ENCODE measurements at regions not wholly inside any gene's neighbourhood (a gene's known extent, or its start where the extent isn't known, plus 50 kb on each side); places are given as distances from the start of the nearest gene placed in this dataset.

DNA sequence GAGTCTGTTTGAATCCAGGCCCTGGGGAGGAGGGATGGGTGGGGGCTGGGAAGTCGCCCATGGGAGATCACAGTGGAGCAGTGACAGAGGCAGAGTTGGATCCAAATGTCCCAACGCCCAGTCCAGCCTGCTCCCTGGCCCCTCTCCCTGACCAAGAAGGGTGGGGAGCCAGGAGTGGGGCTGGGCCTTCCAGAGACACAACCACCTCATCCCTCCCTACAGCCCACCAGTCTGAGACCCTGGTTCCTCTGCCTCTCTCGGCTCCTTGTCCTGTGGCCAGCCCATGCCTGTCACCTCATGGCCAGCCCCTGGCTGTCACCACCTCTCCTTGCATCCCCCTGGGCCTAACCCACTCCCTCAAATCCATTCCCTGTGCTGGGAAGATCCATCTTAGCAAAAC, 71.2 kb upstream of the PRR5 start:
- TF ChIP-seq NFATC4 (CRISPR knock-in tag; IDR thresholded peaks at IDR 0.05) (no peak), NFYB (CRISPR knock-in tag; conservative IDR thresholded peaks at IDR 0.05; ENCODE audit: low read depth) (no peak), TEAD4 (CRISPR knock-in tag; IDR thresholded peaks at IDR 0.05) (no peak), NFE2L1 (CRISPR knock-in tag; IDR thresholded peaks at IDR 0.05) (no peak), SMAD4 (CRISPR knock-in tag; IDR thresholded peaks at IDR 0.05) (no peak), ZNF396 (CRISPR knock-in tag; IDR thresholded peaks at IDR 0.05; ENCODE audit: borderline replicate concordance) (no peak), ZNF317 (CRISPR knock-in tag; IDR thresholded peaks at IDR 0.05; ENCODE audit: borderline replicate concordance, low read depth) (no peak), TP53 (CRISPR knock-in tag; IDR thresholded peaks at IDR 0.05) (no peak), IRF2 (CRISPR knock-in tag; IDR thresholded peaks at IDR 0.05; ENCODE audit: borderline replicate concordance, low read depth) (no peak), ZNF138 (CRISPR knock-in tag; conservative IDR thresholded peaks at IDR 0.05) (no peak)
- TF ChIP-seq, protein P1, sequence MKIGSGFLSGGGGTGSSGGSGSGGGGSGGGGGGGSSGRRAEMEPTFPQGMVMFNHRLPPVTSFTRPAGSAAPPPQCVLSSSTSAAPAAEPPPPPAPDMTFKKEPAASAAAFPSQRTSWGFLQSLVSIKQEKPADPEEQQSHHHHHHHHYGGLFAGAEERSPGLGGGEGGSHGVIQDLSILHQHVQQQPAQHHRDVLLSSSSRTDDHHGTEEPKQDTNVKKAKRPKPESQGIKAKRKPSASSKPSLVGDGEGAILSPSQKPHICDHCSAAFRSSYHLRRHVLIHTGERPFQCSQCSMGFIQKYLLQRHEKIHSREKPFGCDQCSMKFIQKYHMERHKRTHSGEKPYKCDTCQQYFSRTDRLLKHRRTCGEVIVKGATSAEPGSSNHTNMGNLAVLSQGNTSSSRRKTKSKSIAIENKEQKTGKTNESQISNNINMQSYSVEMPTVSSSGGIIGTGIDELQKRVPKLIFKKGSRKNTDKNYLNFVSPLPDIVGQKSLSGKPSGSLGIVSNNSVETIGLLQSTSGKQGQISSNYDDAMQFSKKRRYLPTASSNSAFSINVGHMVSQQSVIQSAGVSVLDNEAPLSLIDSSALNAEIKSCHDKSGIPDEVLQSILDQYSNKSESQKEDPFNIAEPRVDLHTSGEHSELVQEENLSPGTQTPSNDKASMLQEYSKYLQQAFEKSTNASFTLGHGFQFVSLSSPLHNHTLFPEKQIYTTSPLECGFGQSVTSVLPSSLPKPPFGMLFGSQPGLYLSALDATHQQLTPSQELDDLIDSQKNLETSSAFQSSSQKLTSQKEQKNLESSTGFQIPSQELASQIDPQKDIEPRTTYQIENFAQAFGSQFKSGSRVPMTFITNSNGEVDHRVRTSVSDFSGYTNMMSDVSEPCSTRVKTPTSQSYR (CRISPR knock-in tag; IDR thresholded peaks at IDR 0.05): no peak
- TF ChIP-seq, protein P2, sequence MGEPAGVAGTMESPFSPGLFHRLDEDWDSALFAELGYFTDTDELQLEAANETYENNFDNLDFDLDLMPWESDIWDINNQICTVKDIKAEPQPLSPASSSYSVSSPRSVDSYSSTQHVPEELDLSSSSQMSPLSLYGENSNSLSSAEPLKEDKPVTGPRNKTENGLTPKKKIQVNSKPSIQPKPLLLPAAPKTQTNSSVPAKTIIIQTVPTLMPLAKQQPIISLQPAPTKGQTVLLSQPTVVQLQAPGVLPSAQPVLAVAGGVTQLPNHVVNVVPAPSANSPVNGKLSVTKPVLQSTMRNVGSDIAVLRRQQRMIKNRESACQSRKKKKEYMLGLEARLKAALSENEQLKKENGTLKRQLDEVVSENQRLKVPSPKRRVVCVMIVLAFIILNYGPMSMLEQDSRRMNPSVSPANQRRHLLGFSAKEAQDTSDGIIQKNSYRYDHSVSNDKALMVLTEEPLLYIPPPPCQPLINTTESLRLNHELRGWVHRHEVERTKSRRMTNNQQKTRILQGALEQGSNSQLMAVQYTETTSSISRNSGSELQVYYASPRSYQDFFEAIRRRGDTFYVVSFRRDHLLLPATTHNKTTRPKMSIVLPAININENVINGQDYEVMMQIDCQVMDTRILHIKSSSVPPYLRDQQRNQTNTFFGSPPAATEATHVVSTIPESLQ (CRISPR knock-in tag; IDR thresholded peaks at IDR 0.05): no peak
- H3K27ac Mint-ChIP-seq: no peak overlapping the region
- ATAC-seq: no peak
- no peak overlapping the region for H3K4me3 Mint-ChIP-seq
- H3K27me3 Mint-ChIP-seq (ENCODE audit: low read depth): peaks cover 58% of the 10 kb centered on the region
- H3K9me3 Mint-ChIP-seq: peaks cover 5% of the 10 kb centered on the region; the same call in 1 of the 2 replicates
- CTCF ChIA-PET: interaction anchor here (0.8 to 1.4 kb wide), 2 partner anchors 39 to 54 kb away, joined by 3 read pairs; no protein-coding TSS in a partner anchor
- DNase-seq (ENCODE audit: low spot score): no peak
- no peaks in the 10 kb centered on the region for H3K4me1 Mint-ChIP-seq
- POLR2A ChIA-PET: no interaction called here
- no peaks in the 10 kb centered on the region for H3K36me3 Mint-ChIP-seq

DNA sequence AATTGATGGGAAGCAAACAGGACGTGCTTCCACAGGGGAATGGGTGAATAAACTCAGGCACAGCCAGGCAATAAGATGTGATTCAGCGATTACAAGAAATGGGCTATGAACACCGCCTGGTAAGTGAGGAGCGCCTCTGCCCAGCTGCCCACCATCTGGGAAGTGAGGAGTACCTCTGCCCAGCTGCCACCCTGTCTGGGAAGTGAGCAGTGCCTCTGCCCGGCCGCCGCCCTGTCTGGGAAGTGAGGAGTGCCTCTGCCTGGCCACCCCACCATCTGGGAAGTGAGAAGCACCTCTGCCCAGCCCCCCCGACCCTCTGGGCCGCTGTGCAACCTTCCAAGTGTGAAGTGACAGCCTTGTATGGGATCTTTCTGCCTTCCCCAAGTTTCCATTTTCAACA, 73.2 kb upstream of the PRR5 start:
- ChIA-PET POLR2A (no interaction called here), CTCF (interaction anchor here (2.1 kb wide), 1 partner anchor 41 kb away, joined by 11 read pairs; no protein-coding TSS in a partner anchor)
- Mint-ChIP-seq H3K4me3 (no peak overlapping the region), H3K27ac (no peak overlapping the region), H3K9me3 (peaks cover 5% of the 10 kb centered on the region; the same call in 1 of the 2 replicates), H3K4me1 (no peaks in the 10 kb centered on the region), H3K27me3 (ENCODE audit: low read depth) (peaks cover 76% of the 10 kb centered on the region), H3K36me3 (no peaks in the 10 kb centered on the region)
- DNase-seq (ENCODE audit: low spot score): no peak
- ATAC-seq: no peak
- TF ChIP-seq, protein P3, sequence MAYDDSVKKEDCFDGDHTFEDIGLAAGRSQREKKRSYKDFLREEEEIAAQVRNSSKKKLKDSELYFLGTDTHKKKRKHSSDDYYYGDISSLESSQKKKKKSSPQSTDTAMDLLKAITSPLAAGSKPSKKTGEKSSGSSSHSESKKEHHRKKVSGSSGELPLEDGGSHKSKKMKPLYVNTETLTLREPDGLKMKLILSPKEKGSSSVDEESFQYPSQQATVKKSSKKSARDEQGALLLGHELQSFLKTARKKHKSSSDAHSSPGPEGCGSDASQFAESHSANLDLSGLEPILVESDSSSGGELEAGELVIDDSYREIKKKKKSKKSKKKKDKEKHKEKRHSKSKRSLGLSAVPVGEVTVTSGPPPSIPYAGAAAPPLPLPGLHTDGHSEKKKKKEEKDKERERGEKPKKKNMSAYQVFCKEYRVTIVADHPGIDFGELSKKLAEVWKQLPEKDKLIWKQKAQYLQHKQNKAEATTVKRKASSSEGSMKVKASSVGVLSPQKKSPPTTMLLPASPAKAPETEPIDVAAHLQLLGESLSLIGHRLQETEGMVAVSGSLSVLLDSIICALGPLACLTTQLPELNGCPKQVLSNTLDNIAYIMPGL (CRISPR knock-in tag; IDR thresholded peaks at IDR 0.05): no peak
- TF ChIP-seq, protein P4, sequence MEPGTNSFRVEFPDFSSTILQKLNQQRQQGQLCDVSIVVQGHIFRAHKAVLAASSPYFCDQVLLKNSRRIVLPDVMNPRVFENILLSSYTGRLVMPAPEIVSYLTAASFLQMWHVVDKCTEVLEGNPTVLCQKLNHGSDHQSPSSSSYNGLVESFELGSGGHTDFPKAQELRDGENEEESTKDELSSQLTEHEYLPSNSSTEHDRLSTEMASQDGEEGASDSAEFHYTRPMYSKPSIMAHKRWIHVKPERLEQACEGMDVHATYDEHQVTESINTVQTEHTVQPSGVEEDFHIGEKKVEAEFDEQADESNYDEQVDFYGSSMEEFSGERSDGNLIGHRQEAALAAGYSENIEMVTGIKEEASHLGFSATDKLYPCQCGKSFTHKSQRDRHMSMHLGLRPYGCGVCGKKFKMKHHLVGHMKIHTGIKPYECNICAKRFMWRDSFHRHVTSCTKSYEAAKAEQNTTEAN (CRISPR knock-in tag; IDR thresholded peaks at IDR 0.05): no peak
- TF ChIP-seq JUN (CRISPR knock-in tag; IDR thresholded peaks at IDR 0.05): no peak
- TF ChIP-seq, protein P5, sequence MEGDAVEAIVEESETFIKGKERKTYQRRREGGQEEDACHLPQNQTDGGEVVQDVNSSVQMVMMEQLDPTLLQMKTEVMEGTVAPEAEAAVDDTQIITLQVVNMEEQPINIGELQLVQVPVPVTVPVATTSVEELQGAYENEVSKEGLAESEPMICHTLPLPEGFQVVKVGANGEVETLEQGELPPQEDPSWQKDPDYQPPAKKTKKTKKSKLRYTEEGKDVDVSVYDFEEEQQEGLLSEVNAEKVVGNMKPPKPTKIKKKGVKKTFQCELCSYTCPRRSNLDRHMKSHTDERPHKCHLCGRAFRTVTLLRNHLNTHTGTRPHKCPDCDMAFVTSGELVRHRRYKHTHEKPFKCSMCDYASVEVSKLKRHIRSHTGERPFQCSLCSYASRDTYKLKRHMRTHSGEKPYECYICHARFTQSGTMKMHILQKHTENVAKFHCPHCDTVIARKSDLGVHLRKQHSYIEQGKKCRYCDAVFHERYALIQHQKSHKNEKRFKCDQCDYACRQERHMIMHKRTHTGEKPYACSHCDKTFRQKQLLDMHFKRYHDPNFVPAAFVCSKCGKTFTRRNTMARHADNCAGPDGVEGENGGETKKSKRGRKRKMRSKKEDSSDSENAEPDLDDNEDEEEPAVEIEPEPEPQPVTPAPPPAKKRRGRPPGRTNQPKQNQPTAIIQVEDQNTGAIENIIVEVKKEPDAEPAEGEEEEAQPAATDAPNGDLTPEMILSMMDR (IDR thresholded peaks at IDR 0.05): no peak
- no peak for TF ChIP-seq TEAD4 (CRISPR knock-in tag; IDR thresholded peaks at IDR 0.05)
- TF ChIP-seq, protein P6, sequence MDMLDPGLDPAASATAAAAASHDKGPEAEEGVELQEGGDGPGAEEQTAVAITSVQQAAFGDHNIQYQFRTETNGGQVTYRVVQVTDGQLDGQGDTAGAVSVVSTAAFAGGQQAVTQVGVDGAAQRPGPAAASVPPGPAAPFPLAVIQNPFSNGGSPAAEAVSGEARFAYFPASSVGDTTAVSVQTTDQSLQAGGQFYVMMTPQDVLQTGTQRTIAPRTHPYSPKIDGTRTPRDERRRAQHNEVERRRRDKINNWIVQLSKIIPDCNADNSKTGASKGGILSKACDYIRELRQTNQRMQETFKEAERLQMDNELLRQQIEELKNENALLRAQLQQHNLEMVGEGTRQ (CRISPR knock-in tag; IDR thresholded peaks at IDR 0.05): no peak
- TF ChIP-seq, protein P7, sequence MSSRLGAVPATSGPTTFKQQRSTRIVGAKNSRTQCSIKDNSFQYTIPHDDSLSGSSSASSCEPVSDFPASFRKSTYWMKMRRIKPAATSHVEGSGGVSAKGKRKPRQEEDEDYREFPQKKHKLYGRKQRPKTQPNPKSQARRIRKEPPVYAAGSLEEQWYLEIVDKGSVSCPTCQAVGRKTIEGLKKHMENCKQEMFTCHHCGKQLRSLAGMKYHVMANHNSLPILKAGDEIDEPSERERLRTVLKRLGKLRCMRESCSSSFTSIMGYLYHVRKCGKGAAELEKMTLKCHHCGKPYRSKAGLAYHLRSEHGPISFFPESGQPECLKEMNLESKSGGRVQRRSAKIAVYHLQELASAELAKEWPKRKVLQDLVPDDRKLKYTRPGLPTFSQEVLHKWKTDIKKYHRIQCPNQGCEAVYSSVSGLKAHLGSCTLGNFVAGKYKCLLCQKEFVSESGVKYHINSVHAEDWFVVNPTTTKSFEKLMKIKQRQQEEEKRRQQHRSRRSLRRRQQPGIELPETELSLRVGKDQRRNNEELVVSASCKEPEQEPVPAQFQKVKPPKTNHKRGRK (CRISPR knock-in tag; IDR thresholded peaks at IDR 0.05; ENCODE audit: borderline replicate concordance): no peak
- no peak for TF ChIP-seq ZNF219 (CRISPR knock-in tag; IDR thresholded peaks at IDR 0.05; ENCODE audit: borderline replicate concordance)
- no peak for TF ChIP-seq FOXJ3 (CRISPR knock-in tag; IDR thresholded peaks at IDR 0.05; ENCODE audit: borderline replicate concordance)
- TF ChIP-seq, protein P8, sequence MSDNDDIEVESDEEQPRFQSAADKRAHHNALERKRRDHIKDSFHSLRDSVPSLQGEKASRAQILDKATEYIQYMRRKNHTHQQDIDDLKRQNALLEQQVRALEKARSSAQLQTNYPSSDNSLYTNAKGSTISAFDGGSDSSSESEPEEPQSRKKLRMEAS (CRISPR knock-in tag; IDR thresholded peaks at IDR 0.05): no peak
- TF ChIP-seq, protein P9, sequence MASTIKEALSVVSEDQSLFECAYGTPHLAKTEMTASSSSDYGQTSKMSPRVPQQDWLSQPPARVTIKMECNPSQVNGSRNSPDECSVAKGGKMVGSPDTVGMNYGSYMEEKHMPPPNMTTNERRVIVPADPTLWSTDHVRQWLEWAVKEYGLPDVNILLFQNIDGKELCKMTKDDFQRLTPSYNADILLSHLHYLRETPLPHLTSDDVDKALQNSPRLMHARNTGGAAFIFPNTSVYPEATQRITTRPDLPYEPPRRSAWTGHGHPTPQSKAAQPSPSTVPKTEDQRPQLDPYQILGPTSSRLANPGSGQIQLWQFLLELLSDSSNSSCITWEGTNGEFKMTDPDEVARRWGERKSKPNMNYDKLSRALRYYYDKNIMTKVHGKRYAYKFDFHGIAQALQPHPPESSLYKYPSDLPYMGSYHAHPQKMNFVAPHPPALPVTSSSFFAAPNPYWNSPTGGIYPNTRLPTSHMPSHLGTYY (CRISPR knock-in tag; IDR thresholded peaks at IDR 0.05): no peak

Measured in WTC11 (cell line).